ENCODE measurements at regions not wholly inside any gene's neighbourhood (a gene's known extent, or its start where the extent isn't known, plus 50 kb on each side); places are given as distances from the start of the nearest gene placed in this dataset.
A peak's percentile ranks its signal among the peaks of the same experiment; 100 is the strongest.

- 93% methylated on average over 2 of the region's 2 CpGs for WGBS, 2 donors
- H3K4me1 ChIP-seq, result no peaks in the 10 kb centered on the region
- intact Hi-C loops (cut with DNase I; ENCODE audit: low total_unique reads), result no loop called here
- H3K9me3 ChIP-seq, result no peaks in the 10 kb centered on the region
- TF ChIP-seq CTCF (IDR thresholded peaks at IDR 0.05), result no peak
- no peak for TF ChIP-seq POLR2A (IDR thresholded peaks at IDR 0.05)
- H3K36me3 ChIP-seq (ENCODE audit: low read depth, missing control alignments), result no peaks in the 10 kb centered on the region
- no peak overlapping the region for H3K27ac ChIP-seq
- DNase-seq, result no peak
- no peaks in the 10 kb centered on the region for H3K27me3 ChIP-seq
- no peak overlapping the region for H3K4me3 ChIP-seq
Measured at GRCh38 chr10:4212111-4212630, 427.2 kb upstream of the KLF6 start.

- intact Hi-C loops (cut with DNase I; ENCODE audit: low total_unique reads), result no loop called here
- Histone ChIP-seq H3K36me3 (ENCODE audit: low read depth, missing control alignments) (no peaks in the 10 kb centered on the region), H3K27me3 (no peaks in the 10 kb centered on the region), H3K27ac (peak overlapping the region; percentile 13 to 50), H3K4me3 (no peak overlapping the region), H3K9me3 (no peaks in the 10 kb centered on the region), H3K4me1 (no peaks in the 10 kb centered on the region)
- DNase-seq, result peak; percentile 27
- WGBS, 2 donors, result 62 to 65% methylated on average over 5 of the region's 5 CpGs
- no peak for TF ChIP-seq POLR2A (IDR thresholded peaks at IDR 0.05)
- TF ChIP-seq CTCF (IDR thresholded peaks at IDR 0.05), result no peak
Measured at GRCh38 chr10:4208499-4208898, 423.5 kb upstream of the KLF6 start.

- no peak overlapping the region for H3K4me3 ChIP-seq
- H3K27me3 ChIP-seq, result no peaks in the 10 kb centered on the region
- WGBS, 2 donors, result 85 to 90% methylated on average over 1 of the region's 1 CpG
- H3K9me3 ChIP-seq, result no peaks in the 10 kb centered on the region
- no peak for TF ChIP-seq CTCF (IDR thresholded peaks at IDR 0.05)
- TF ChIP-seq POLR2A (IDR thresholded peaks at IDR 0.05), result no peak
- DNase-seq, result no peak
- H3K36me3 ChIP-seq (ENCODE audit: low read depth, missing control alignments), result no peaks in the 10 kb centered on the region
- intact Hi-C loops (cut with DNase I; ENCODE audit: low total_unique reads), result no loop called here
- H3K4me1 ChIP-seq, result no peaks in the 10 kb centered on the region
- no peak overlapping the region for H3K27ac ChIP-seq
Measured at GRCh38 chr10:4205113-4205512, 420.1 kb upstream of the KLF6 start.

- H3K4me1 ChIP-seq, result no peaks in the 10 kb centered on the region
- intact Hi-C loops (cut with DNase I; ENCODE audit: low total_unique reads), result no loop called here
- 40 to 63% methylated on average over 1 of the region's 1 CpG for WGBS, 2 donors
- no peaks in the 10 kb centered on the region for H3K9me3 ChIP-seq
- H3K36me3 ChIP-seq (ENCODE audit: low read depth, missing control alignments), result no peaks in the 10 kb centered on the region
- H3K4me3 ChIP-seq, result no peak overlapping the region
- no peaks in the 10 kb centered on the region for H3K27me3 ChIP-seq
- H3K27ac ChIP-seq, result no peak overlapping the region
- TF ChIP-seq CTCF (IDR thresholded peaks at IDR 0.05) (no peak), POLR2A (IDR thresholded peaks at IDR 0.05) (no peak)
- DNase-seq, result no peak
Measured at GRCh38 chr10:4202938-4203337, 417.9 kb upstream of the KLF6 start.

All from testis (tissue), 2 donors.